ENCODE measurements at regions not wholly inside any gene's neighbourhood (a gene's known extent, or its start where the extent isn't known, plus 50 kb on each side); places are given as distances from the start of the nearest gene placed in this dataset.

DNA sequence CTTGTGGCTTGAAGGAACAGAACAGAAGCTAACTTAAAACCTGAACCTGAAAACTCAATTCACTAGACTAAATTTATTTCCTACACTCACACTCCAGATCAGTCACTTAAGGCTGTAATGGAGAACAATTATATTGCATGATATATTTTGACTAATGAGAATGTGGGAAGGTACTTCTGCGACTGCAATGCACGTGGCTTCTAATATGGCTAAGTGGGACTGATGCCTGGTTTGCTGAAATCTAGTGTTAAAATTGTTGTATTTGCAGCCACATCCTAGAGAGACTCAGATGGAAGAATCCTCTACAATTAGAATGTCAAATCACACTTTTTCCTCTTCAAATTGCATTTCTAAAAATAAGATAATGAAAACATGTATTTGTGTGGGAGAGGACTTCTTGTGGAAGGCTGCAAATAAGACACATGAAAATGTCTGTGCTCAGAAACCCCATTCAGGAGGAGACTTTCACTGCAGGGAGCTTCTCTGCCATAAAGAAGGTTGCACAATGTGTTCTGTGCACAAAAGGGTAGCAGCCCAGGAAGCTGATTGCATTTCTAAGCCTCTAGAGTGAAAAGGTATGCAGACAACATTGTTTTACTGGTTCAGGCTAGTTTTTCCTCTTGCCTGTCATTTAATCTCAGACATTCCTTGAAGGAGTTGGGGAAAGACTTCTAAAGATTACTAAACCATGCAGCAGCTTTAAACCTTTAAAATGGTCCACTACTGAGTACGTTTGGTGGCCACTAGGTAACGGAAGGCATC is 224.3 kb downstream of the NEDD1 start:
- TF ChIP-seq, protein P1, sequence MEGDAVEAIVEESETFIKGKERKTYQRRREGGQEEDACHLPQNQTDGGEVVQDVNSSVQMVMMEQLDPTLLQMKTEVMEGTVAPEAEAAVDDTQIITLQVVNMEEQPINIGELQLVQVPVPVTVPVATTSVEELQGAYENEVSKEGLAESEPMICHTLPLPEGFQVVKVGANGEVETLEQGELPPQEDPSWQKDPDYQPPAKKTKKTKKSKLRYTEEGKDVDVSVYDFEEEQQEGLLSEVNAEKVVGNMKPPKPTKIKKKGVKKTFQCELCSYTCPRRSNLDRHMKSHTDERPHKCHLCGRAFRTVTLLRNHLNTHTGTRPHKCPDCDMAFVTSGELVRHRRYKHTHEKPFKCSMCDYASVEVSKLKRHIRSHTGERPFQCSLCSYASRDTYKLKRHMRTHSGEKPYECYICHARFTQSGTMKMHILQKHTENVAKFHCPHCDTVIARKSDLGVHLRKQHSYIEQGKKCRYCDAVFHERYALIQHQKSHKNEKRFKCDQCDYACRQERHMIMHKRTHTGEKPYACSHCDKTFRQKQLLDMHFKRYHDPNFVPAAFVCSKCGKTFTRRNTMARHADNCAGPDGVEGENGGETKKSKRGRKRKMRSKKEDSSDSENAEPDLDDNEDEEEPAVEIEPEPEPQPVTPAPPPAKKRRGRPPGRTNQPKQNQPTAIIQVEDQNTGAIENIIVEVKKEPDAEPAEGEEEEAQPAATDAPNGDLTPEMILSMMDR (conservative IDR thresholded peaks at IDR 0.05; ENCODE audit: low read depth, low read length) = no peak
- no peak for TF ChIP-seq EZH2 (IDR thresholded peaks at IDR 0.05; ENCODE audit: borderline replicate concordance, low read depth, low read length, poor library complexity, severe bottlenecking)

Data from A673 (cell line).